Suprapubic skin (tissue), 4 donors: ENCODE measurements at regions not wholly inside any gene's neighbourhood (a gene's known extent, or its start where the extent isn't known, plus 50 kb on each side); places are given as distances from the start of the nearest gene placed in this dataset.

Source experiments
- POLR2A ChIP-seq, 2 donors: fragments of 450-650 bp; IDR thresholded peaks; one replicate each; pipeline ENCODE4 v1.6.1; 2017; ENCODE audit warnings: antibody characterized with exemption in 2 of 2, mild to moderate bottlenecking in 2 of 2, moderate library complexity in 2 of 2
- POLR2AphosphoS5 ChIP-seq, 3 donors: sonication (generic); formaldehyde crosslinking; IDR thresholded peaks; one replicate each; pipeline ENCODE4 v1.6.1; 2017; ENCODE audit warnings: antibody characterized with exemption in 3 of 3
- TF ChIP-seq, protein P1 (sequence below), 2 donors: fragments of 200-600 bp in 1 of 2; fragments of 450-650 bp in 1 of 2; sonication (generic) in 1 of 2; IDR thresholded peaks; one replicate each; pipeline ENCODE4 v1.5.1; 2016 to 2019; ENCODE audit warnings: antibody characterized with exemption in 2 of 2, mild to moderate bottlenecking in 1 of 2, moderate library complexity in 1 of 2

DNA sequence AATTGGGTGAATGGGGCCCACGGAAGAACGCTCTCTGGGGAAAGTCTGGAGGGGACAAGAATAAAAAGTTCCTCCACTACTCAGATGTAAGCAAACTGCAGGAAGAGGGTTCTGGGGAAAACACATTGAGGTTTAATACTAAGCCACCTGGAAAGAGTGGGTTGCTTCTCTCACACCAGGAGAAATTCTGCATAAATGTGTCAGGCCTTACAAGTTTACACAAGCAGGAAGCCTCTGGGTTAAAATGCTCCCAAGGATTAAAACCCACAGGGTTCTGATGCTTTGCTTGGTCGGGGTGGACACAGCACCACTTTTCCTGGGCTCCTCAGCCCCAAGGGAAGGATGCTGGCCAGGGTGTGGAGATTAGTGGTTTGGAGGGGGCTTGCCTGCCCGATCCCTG lies 122.1 kb upstream of the SLC22A23 start:
- TF ChIP-seq, protein P1, sequence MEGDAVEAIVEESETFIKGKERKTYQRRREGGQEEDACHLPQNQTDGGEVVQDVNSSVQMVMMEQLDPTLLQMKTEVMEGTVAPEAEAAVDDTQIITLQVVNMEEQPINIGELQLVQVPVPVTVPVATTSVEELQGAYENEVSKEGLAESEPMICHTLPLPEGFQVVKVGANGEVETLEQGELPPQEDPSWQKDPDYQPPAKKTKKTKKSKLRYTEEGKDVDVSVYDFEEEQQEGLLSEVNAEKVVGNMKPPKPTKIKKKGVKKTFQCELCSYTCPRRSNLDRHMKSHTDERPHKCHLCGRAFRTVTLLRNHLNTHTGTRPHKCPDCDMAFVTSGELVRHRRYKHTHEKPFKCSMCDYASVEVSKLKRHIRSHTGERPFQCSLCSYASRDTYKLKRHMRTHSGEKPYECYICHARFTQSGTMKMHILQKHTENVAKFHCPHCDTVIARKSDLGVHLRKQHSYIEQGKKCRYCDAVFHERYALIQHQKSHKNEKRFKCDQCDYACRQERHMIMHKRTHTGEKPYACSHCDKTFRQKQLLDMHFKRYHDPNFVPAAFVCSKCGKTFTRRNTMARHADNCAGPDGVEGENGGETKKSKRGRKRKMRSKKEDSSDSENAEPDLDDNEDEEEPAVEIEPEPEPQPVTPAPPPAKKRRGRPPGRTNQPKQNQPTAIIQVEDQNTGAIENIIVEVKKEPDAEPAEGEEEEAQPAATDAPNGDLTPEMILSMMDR (IDR thresholded peaks at IDR 0.05) = no peak
- TF ChIP-seq POLR2A (IDR thresholded peaks at IDR 0.05) (no peak), POLR2AphosphoS5 (IDR thresholded peaks at IDR 0.05) (no peak)
